GM18909 (cell line): ENCODE measurements at regions not wholly inside any gene's neighbourhood (a gene's known extent, or its start where the extent isn't known, plus 50 kb on each side); places are given as distances from the start of the nearest gene placed in this dataset.

Experiments
- ATAC-seq: cut with Tn5 transposase; IDR thresholded peaks from one replicate; pipeline ENCODE4 v1.9.1; 2021; ENCODE audit warnings: mild to moderate bottlenecking; ENCODE audit not compliant: unreplicated experiment, poor library complexity

DNA sequence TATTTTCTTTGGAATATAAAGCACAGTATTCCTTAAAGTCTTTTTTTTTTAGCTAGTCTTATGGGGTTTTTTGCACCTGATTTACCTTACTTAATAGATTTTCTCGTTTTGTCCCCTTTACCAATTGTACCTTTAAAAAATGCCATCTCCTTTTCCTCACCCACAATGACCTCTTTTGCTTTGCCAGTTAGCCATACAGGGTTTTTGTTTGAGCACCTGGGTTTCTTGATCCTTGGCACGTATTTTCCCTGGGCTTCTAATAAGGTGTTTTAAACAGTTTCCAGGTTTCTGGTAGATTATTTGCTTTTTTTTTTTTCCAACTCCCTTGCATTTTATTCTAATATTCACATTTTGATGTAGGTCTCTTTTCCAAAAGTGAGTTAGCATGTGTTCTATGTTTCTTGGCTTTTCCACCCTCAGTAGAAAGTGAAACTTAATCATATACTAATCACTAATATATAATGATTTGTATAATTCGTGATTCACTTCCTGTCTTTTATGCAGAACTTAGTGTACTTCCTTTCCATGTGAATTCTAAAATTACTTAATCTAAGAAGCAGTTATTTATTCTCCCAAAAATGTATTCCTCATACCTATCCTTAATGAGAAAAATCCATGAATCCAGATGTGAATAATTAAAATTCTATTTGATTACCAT lies 673.9 kb upstream of the RGMB start:
- no peak for ATAC-seq

DNA sequence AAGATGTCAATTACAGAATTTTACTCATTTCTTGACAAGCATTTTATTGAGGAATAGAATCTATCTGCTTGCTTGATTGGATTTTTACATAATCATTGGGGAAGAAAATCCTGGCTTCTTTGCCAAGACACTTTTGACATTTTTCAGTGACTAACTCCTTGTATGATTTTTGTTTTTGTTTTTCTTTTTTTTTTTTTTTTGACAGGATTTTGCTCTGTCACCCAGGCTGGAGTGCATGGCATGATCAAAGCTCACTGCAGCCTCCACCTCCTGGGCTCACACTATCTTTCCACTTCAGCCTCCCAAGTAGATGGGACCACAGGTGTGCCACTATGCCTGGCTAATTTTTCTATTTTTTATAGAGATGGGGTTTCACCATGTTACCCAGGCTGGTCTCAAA lies 672.3 kb upstream of the RGMB start:
- ATAC-seq: no peak

DNA sequence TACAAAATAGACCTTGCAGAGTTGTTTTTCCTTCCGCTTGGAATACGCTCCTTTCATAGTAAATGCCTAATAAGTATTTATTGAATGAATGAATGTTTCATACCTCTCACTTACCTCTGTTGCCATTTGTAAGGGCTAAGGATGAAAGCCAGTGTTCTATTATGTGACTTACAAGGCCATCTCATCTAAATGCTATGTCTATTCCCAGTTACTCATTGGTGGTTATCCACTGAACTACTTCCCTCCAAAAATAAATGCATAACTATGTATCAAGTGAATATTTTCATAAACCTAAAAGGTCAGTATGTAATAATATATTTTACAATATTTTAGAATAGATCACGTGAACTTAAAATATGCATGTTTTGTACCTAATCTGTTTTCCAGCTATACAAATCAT lies 670.5 kb upstream of the RGMB start:
- no peak for ATAC-seq

DNA sequence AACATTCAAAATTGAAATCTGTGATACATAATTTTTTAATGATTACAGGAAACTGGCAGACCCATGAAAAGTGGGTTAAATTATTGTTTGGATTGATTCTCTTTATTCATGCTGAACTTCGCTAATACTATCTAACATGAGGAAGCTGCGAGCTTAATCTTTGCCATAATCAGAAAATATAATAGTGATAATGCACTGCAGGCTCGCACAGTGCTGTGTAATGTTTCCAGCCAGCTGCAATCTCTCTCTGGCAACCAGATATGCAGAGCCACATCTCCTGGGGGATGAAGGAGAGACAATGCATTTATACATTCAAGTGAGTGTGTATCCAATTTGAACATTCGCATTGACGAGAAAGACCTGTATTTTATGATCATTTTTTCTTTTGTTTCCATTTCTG lies 669.7 kb upstream of the RGMB start:
- no peak for ATAC-seq

DNA sequence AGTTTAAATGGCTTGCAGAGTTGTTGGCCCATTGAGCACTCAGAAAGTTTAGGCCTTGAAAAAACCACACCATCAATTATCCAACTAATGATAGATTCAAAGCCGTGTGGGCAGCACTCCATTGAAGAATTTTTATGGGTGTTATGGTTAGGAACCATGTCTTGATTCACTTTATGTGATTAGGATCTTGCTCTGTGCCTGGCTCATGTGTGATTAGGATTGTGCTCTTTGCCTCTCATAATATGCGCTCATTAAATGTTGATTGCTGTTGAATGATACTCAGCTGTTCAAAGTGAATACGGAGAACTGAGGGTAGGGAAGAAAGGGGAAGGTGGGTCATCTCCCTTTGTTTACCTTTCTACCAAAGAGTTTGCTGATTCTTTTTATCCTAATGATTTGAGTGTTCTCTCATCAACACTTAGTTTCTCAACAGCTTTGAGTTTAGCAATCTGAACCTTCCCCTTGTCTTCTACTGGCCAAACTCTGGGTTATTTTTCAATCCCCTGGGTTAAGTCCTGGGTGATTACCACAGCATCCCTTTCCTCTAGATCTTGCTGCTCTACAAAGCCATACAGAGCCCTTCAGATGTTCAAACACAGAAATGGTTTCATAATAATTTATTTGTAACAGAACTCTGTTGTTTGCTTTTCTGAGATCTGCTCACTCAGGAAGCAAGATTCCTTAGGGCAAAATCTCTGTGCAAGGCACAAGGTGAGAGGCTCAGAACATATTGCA lies 668.8 kb upstream of the RGMB start:
- no peak for ATAC-seq

DNA sequence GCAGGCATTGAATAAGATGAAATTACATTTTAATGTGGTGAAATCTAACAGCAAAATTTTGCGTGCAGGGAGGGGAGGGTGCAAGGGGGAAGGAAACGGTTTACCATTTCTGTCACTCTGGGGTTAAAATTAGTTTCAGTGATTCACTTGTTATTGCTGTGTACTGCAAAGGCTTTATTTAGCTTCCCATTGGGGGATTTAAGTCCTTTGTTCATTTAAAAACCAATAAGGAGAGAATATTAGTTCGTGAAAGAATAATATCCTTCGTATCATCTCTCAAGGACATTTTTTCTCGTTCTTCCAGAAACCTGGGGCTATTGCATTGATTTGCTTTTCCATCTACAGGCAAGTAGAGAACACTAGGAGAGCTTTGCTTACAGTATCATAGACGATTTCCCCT lies 667.8 kb upstream of the RGMB start:
- no peak for ATAC-seq

DNA sequence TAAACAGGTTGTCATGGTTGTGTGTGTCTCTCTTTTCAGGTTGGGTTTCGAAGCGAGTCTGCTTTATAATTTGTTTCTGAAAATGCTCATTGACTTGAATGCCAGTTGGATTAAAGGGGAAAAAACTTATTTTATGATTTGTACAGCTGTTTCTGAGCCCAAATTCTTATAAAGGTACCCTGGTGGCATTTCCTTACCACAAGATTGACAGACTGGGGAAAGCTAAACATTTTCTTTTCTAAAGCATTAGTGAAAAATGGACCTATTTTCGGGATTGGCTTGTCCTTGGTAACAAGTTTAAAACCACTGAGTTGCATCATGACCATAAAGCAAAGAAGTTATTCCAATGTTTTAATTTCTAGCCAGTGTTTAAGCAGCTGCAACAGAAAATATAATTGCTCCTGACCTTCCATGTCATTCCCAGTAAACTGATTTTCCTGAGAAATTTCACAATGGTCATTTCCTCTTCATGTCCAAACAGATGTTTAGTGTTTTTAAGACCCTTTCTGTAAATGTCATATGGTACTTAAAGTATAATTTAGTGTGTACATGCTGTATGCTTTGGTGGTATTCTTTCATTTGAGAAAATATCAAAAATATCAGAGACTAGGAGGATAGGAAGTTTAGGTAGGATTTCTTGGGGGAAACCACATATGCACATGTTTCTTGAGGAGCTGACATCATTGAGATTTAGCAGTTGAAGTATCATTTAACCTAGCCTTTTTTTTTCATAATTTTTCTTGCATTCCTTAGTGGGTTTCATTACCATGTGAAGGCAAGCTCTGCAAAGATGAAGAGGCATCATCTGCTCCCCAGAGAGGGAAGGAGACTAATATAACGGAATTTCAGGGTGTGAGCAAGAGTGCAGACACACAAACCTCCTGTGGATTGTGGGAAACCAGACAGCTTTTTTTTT lies 667.1 kb upstream of the RGMB start:
- ATAC-seq: no peak

DNA sequence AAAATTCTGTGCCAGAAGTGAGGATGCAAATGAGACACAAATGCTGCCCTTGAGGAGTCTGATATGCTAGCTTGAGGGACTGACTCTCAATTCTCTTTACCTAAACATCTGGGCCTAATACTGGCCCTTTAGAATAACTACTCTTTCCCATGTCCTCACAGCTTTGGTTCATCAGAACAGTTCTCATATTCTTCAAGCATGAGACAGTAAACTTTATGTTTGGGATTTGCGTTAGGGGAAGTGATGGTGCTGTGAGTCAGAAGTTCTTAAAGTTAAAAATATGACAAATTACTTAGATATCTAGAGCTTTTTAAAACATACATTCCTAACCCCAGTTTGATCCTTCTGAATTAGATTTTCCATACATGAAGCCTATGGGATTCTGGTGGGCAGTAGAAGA lies 665.0 kb upstream of the RGMB start:
- no peak for ATAC-seq

DNA sequence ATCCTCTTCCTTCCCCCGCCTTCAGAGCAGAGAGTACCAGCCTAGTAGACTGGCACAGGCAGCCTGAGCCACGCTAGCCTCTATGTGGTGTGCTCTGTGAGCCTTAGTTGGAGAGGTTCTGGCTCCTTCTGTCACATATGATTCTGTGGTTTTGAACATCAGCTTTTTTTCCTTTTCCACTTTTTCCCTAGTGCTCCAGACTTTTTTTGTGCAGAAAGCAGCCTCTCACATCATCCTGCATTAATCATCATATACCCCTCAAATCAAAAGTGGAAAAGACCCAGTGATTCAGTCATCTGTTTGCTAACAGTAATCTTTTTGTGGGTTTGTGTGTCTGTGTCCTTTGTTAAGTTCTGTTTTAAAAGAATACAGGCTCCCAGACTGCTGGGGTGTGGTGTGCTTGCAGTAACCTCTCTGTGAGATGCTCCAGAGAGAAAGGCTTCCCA lies 663.9 kb upstream of the RGMB start:
- ATAC-seq: no peak

DNA sequence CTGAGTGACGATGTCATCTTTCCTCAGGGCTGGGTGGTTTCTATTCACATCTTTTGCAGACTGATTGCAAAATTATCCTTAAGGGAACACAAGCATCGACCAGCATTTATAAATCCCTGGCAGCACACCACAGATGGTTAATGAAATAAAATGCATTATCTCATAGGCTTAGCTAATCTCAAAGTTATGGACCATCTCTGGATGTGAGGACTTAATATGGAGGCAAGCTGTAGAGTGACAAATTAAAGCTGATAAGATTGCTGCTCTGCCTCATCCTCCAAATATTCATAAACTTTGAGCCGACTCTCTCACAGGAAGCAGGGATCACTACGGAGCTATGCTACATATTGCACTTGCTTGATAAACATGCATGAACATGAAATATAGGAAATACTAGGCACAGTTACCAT lies 663.2 kb upstream of the RGMB start:
- ATAC-seq: no peak

DNA sequence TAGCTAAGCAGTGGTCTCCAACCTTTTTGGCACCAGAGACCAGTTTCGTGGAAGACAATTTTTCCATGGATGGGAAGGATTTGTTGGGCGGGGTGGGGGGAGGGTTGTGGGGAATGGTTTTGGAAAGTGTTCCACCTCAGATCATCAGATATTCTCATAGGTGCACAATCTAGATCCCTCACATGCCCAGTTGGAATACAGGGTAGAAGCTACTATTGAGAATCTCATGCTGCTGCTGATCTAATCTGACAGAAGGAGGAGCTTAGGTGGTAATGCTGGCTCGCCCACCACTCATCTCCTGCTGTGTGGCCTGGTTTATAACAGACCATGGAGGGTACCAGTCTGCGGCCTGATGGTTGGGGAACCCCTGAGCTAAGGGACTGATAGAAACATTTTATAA lies 662.7 kb upstream of the RGMB start:
- ATAC-seq: no peak

DNA sequence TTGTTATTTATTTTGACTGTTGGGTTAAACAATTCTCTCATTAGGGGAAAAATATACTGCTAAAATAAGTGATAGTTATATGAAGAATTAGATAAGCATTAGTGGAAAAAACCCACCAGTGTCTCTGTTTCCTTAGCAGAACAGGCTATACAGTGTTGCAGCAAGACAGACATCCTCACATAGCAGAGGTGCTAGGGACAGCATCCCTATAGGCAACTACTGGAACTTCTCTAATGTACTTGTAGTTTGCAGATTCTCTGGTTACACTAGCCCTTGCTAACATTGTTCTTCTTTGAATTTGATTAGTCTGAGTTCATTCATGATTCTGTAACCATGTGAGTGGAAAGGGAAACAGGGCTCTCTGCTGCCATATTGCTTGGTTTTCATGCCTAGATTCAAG lies 661.8 kb upstream of the RGMB start:
- ATAC-seq: no peak

DNA sequence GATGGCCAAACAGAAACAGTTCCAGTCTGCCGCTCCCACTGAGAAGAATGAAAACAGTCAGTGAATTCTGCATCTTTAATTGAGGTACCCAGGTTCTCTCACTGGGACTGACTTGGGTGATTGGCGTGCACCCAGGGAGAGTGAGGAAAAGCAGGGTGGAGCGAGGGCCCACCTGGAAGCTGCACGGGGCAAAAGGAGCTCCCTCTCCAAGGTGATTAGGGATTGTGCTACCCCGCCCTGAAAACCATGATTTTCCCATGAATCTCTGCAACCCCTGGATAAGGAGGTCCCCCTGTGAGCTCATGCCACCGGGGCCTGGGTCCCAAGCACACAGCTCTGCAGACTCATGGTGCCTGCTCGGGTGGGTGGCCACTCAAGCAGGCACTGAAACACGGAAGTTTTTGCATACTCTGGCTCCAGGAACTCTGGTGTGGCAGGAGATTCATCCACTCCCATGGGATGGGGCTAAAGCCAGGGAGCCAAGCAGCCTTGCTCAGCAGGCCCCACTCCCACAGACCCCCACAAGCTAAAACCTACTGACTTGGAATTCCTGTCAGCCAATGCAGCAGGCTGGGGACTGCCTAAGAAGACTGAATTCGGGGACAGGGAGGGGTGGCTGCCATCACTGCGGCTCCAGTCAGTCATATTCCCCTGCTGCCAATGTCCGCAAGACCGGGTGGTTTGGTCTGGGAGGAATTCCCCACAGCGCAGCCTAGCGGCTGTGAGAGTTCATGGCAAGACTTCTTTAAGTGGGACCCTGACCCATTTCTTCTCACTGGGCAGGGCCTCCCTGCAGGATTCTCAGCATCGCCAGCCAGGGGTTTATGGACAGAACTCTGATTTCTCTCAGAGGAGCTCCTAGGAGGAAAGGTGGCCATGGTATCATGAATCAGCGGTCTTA lies 652.2 kb upstream of the RGMB start:
- ATAC-seq: no peak

DNA sequence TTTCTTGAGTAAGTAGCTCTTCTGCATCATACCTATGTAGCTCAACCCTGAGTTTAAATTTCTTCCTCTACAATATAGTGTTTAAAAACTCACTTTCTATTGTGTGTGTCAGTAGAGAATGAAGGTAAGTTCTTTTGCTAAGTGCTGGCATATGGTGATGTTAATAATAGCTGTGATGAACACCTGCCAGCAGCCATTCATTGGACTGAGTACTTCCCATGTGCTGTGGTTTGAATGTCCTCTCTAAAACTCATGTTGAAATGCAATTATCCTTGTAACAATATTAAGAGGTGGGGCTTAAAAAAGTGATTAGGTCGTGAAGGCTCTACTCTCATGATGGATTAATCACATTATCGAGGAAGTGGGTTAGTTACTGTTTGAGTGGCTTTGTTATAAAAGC lies 645.2 kb upstream of the RGMB start:
- ATAC-seq: no peak

DNA sequence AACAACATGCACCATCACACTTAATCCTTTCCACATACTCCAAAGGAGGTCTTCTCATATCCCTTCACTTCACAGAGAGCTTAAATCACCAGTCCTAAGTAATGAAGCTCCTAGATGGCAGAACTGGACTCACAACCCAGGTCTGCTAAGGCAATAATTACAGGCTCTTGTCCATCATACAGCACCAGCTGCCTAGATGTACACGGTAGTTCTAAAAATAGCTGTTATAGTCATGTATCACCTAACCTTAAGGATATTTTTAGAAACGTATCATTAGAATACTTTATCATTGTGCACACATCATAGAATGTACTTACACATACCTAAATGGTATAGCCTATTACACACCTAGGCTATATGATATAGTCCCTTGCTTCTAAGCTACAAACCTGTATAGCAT lies 644.6 kb upstream of the RGMB start:
- no peak for ATAC-seq

DNA sequence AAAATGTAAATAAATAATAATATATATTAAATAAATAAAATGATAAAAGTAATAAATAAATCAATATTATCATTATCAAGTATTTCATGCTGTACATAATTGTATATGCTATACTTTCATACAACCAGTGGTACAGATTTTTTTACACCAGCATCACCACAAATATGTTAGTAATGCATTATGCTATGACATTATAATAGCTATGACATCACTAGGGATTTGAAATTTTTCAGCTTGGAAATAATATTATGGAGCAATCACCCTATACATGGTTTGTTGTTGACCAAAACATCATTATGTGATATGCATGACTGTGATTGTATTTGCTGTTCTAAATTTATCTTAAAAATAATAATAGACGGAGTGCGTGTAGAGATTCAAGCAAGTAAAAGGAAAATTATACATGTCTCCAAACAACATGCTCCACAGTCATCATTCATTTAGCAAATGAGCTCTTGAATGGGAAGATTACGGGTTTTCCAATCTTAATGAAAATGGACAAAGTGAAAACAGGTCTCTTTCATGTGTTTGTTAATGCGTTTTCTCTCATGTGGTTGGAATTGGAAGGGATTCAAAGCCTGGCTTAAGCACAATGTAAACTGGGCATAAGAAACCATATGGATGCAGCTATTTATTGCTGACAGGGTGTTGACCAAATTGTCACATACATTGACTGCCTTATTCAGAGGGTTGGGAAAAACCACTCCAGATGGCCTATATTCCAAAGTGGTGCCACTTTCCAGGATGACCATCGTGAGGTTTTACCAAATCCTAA lies 643.0 kb upstream of the RGMB start:
- no peak for ATAC-seq

DNA sequence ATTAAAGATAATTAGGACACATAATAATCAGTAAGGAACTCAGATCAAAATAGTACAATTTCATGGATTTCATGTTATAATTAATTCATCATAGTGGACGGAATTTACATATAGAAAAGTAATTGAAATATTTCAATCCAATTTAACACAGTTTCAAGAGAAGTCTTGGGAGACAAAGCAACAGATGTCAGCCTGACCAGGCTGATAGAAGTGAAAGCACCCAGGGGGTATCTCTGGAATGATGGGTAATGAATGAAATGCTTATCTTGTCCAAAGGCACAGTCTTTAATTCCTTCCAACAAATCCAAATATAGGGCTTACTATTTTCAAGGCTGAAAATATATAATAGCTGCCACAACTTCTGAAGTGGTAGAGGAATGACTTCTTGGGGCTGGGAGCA lies 629.3 kb upstream of the RGMB start:
- ATAC-seq: no peak

DNA sequence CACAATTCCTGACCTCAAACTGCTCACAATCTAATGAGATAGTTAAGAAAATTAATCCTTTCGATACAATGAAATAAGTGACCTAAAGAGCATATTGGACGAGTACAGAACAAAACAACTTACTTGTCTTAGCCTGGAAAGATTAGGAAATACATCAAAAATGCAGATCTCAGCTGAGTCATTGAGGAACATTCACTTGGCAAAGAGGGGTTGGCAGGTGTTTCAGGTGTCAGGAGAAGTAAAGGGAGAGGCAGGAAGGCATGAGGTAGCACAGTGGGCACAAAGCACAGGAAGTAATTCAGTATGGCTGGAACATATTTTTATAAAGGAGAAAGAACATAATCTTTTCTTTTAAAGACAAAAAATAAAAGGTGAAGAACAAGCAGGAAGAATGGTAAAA lies 628.8 kb upstream of the RGMB start:
- ATAC-seq: no peak

DNA sequence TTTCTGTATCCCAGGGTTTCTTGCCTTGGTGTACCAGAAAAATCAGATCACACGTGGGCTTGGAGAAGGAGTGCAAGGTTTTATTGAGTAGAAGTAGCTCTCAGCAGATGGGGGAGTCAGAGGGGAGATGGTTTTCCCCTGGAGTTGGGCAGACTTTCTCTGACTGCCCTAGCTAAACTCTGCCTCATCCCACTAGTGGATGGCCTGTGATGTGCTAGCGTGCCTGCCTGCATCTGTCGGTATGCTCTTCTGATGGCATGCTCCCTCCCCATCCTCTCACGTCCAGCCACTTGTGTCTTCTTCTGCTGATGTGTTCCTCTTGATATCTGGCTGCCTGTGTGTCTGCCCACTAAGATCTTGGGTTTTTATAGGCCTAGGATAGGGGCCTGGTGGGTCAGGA lies 616.1 kb upstream of the RGMB start:
- ATAC-seq: no peak
